GM12891 (cell line): ENCODE measurements at regions not wholly inside any gene's neighbourhood (a gene's known extent, or its start where the extent isn't known, plus 50 kb on each side); places are given as distances from the start of the nearest gene placed in this dataset.

Source experiments
- PAX5 ChIP-seq: IDR thresholded peaks from 2 replicates; pipeline ENCODE4 v1.6.1; 2011; ENCODE audit warnings: low read length, moderate library complexity, mild to moderate bottlenecking; ENCODE audit not compliant: insufficient read depth, severe bottlenecking
- POLR2A ChIP-seq: IDR thresholded peaks from 2 replicates; pipeline ENCODE4 v1.6.1; 2011; ENCODE audit warnings: low read depth, low read length, control low read depth
- POLR2AphosphoS5 ChIP-seq: IDR thresholded peaks from 2 replicates; pipeline ENCODE4 v1.6.1; 2011; ENCODE audit warnings: low read depth, low read length, control low read depth
- SPI1 ChIP-seq: IDR thresholded peaks from 2 replicates; pipeline ENCODE4 v1.6.1; 2011; ENCODE audit warnings: low read depth, low read length, control low read depth
- TAF1 ChIP-seq: IDR thresholded peaks from 2 replicates; pipeline ENCODE4 v1.6.1; 2011; ENCODE audit warnings: low read depth, low read length, control low read depth

DNA sequence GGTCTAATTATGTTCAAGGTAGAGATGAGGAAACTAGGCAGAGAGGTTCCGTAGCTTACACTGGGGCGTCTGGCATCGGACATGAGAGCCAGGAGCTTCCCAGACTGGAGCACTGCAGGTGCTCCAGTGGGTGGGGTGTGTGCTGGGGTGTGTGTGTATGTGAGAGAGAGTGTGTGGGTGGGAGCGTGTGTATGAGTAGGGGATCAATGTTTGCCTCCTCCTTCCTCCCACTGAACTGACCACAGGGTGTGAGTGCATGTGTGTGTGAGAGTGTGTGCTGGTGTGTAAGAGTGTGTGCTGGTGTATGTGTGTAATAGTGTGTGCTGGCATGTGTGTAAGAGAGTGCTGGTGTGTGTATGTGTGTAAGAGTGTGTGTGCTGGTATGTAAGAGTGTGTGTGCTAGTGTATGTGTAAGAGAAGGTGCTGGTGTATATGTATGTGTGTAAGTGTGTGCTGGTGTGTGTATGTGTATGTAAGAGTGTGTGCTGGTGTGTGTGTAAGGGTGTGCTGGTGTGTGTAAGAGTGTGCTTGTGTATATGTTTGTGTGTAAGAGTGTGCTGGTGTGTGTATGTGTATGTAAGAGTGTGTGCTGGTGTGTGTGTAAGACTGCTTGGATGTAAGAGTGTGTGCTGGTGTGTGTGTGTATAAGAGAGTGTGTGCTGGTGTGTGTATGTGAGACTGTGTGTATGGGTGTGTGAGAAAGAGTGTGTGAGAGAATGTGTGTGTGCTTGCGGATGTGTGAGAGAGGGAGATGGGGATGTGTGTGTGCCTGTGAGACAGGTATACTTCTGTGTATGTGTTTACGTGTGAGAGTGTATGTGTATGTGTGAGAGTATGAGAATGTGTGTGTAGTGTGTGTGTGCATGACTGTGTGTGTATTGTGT is 139.9 kb downstream of the MRM1 start:
- no peak for TF ChIP-seq POLR2A
- TF ChIP-seq SPI1: no peak
- TF ChIP-seq TAF1: no peak
- no peak for TF ChIP-seq POLR2AphosphoS5
- no peak for TF ChIP-seq PAX5
